ENCODE measurements at regions not wholly inside any gene's neighbourhood (a gene's known extent, or its start where the extent isn't known, plus 50 kb on each side); places are given as distances from the start of the nearest gene placed in this dataset.
"Not testable (repeated sequence)": the region's sequence is repeated elsewhere in the genome, so short reads cannot be mapped to it uniquely, and the experiment has no call there.

- DNase-seq, result no peak
Observed at GRCh38 chr4:77451530-77451929, 154.1 kb upstream of the CXCL13 start.

- DNase-seq, result not testable (repeated sequence)
Observed at GRCh38 chr4:77452117-77452516, 153.5 kb upstream of the CXCL13 start.

GRCh38 chr4:77453911-77454310, 151.7 kb upstream of the CXCL13 start:
- DNase-seq, result no peak

- DNase-seq, result no peak
Observed at GRCh38 chr4:77454858-77455257, 150.8 kb upstream of the CXCL13 start.

- DNase-seq, result not testable (repeated sequence)
Observed at GRCh38 chr4:77464100-77464499, 141.5 kb upstream of the CXCL13 start.

GRCh38 chr4:77465271-77465670, 140.3 kb upstream of the CXCL13 start:
- no peak for DNase-seq

GRCh38 chr4:77466430-77466829, 139.2 kb upstream of the CXCL13 start:
- no peak for DNase-seq

- DNase-seq, result no peak
Observed at GRCh38 chr4:77471821-77472495, 133.7 kb upstream of the CXCL13 start.

- no peak for DNase-seq
Observed at GRCh38 chr4:77473509-77473908, 132.1 kb upstream of the CXCL13 start.

GRCh38 chr4:77481856-77482255, 123.8 kb upstream of the CXCL13 start:
- DNase-seq, result no peak

- DNase-seq, result no peak
Observed at GRCh38 chr4:77488882-77489281, 116.7 kb upstream of the CXCL13 start.

GRCh38 chr4:77493120-77493752, 112.4 kb upstream of the CXCL13 start:
- DNase-seq, result no peak

- no peak for DNase-seq
Observed at GRCh38 chr4:77493829-77494551, 111.6 kb upstream of the CXCL13 start.

GRCh38 chr4:77496457-77496856, 109.2 kb upstream of the CXCL13 start:
- no peak for DNase-seq

- DNase-seq, result no peak
Observed at GRCh38 chr4:77500801-77501200, 104.8 kb upstream of the CXCL13 start.

GRCh38 chr4:77501240-77501639, 104.4 kb upstream of the CXCL13 start:
- no peak for DNase-seq

GRCh38 chr4:77501851-77502250, 103.8 kb upstream of the CXCL13 start:
- DNase-seq, result no peak

- no peak for DNase-seq
Observed at GRCh38 chr4:77504407-77504806, 101.2 kb upstream of the CXCL13 start.

- no peak for DNase-seq
Observed at GRCh38 chr4:77505275-77505957, 100.2 kb upstream of the CXCL13 start.

- DNase-seq, result no peak
Observed at GRCh38 chr4:77505958-77506319, 99.7 kb upstream of the CXCL13 start.

- DNase-seq, result no peak
Observed at GRCh38 chr4:77510367-77510766, 95.3 kb upstream of the CXCL13 start.

GRCh38 chr4:77525538-77525937, 80.1 kb upstream of the CXCL13 start:
- no peak for DNase-seq

- not testable (repeated sequence) for DNase-seq
Observed at GRCh38 chr4:77527900-77528299, 77.7 kb upstream of the CXCL13 start.

- DNase-seq, result no peak
Observed at GRCh38 chr4:77538144-77538543, 67.5 kb upstream of the CXCL13 start.

Measured in DMS 273 treated with DMSO at 0.1 percent for 48 hours (cell line).